HepG2 (cell line): ENCODE measurements at regions not wholly inside any gene's neighbourhood (a gene's known extent, or its start where the extent isn't known, plus 50 kb on each side); places are given as distances from the start of the nearest gene placed in this dataset.

ENCODE experiments used
- ATAC-seq: fragments of 200-7000 bp; cut with Tn5 transposase; 3 replicates; pipeline ENCODE4 v1.9.1; 2020; ENCODE audit warnings: mild to moderate bottlenecking, moderate library complexity
- BruUV-seq: library from RNA; stranded (reverse); fragments of 400-500 nt; replicated peaks from 2 replicates; lab custom pipeline; 2021; lab: Mats Ljungman, UMichigan
- CTCF ChIA-PET: fragments of 300-600 bp; formaldehyde crosslinking; extraction: SDS; loops from one replicate; lab custom pipeline; 2021; ENCODE audit warnings: low total read pairs, inconsistent platforms, low intra/inter-chr PET ratio; lab: Yijun Ruan, JAX
- POLR2A ChIA-PET: fragments of 350-600 bp; sonication (Branson Sonifier 250); formaldehyde crosslinking; loops from one replicate; lab custom pipeline; 2020; ENCODE audit warnings: antibody characterized with exemption, inconsistent platforms; lab: Yijun Ruan, JAX
- DNase-seq: peaks from one replicate; pipeline ENCODE4 v3.0.0-alpha.2; 2015; ENCODE audit warnings: low spot score
- FAIRE-seq: peaks from 3 replicates; lab custom pipeline; 2011; peaks lifted over from hg19 to GRCh38; lab: Jason Lieb, UNC
- H2AFZ ChIP-seq: one replicate; pipeline ENCODE4 v1.6.1; 2011; ENCODE audit warnings: low read length, inconsistent platforms
- H3K27ac ChIP-seq: fragments of 300-600 bp; 3 replicates; pipeline ENCODE4 v1.8.0; 2011; ENCODE audit warnings: mixed run types, mild to moderate bottlenecking, mixed read lengths, low read length, inconsistent platforms; ENCODE audit not compliant: insufficient read depth; ENCODE audit errors: extremely low read length
- H3K27me3 ChIP-seq, 2 experiments: fragments of 200-600 bp in 1 of 2; 2 replicates in 1 of 2; 3 replicates in 1 of 2; pipeline versions ENCODE4 v1.6.0 to v1.8.0; 2011; ENCODE audit warnings: low read length in 2 of 2, mild to moderate bottlenecking in 2 of 2, moderate library complexity in 2 of 2, inconsistent platforms in 1 of 2; ENCODE audit not compliant: insufficient read depth in 2 of 2, control insufficient read depth in 1 of 2
- H3K36me3 ChIP-seq, 2 experiments: fragments of 200-600 bp in 1 of 2; replicated peaks in 1 of 2; 2 replicates in 1 of 2; 3 replicates in 1 of 2; pipeline versions ENCODE4 v1.5.1 to v1.8.0; 2011; ENCODE audit warnings: low read length in 2 of 2, inconsistent platforms in 1 of 2; ENCODE audit not compliant: insufficient read depth in 2 of 2, control insufficient read depth in 1 of 2
- H3K4me1 ChIP-seq: 2 replicates; pipeline ENCODE4 v1.5.1; 2012; ENCODE audit warnings: low read length, inconsistent platforms; ENCODE audit not compliant: insufficient read depth
- H3K4me2 ChIP-seq: 2 replicates; pipeline ENCODE4 v1.6.0; 2011; ENCODE audit warnings: low read depth, low read length, inconsistent platforms
- H3K4me3 ChIP-seq, 3 experiments: fragments of 200-600 bp in 1 of 3; sonication (generic), shearing (Covaris generic) in 1 of 3; replicated peaks in 1 of 3; 2 replicates each; pipeline ENCODE4 v1.5.1; 2011 to 2016; ENCODE audit warnings: low read length in 3 of 3, inconsistent platforms in 2 of 3, low read depth in 2 of 3, mild to moderate bottlenecking in 2 of 3, control low read depth in 1 of 3, mixed read lengths in 1 of 3; ENCODE audit not compliant: insufficient read depth in 1 of 3
- H3K79me2 ChIP-seq: one replicate; pipeline ENCODE4 v1.6.1; 2011; ENCODE audit warnings: low read length, inconsistent platforms; ENCODE audit not compliant: insufficient read depth
- H3K9ac ChIP-seq: 2 replicates; pipeline ENCODE4 v1.6.0; 2011; ENCODE audit warnings: mild to moderate bottlenecking, low read depth, low read length, inconsistent platforms; ENCODE audit not compliant: insufficient read depth
- H3K9me3 ChIP-seq: 2 replicates; pipeline ENCODE4 v1.5.1; 2012; ENCODE audit warnings: mild to moderate bottlenecking, low read length
- H4K20me1 ChIP-seq: 2 replicates; pipeline ENCODE4 v1.6.0; 2011; ENCODE audit warnings: inconsistent platforms, mild to moderate bottlenecking, low read length, moderate library complexity; ENCODE audit not compliant: insufficient read depth
- BCL3 ChIP-seq: sonication (generic); formaldehyde crosslinking; IDR thresholded peaks from 2 replicates; pipeline ENCODE4 v1.5.1; 2020; ENCODE audit warnings: mild to moderate bottlenecking, missing genetic modification reagents, moderate library complexity
- CENPT ChIP-seq: sonication (generic); formaldehyde crosslinking; IDR thresholded peaks from 2 replicates; pipeline ENCODE4 v1.8.0; 2022; ENCODE audit warnings: low read depth, mild to moderate bottlenecking, moderate library complexity, missing genetic modification reagents
- EHMT2 ChIP-seq: fragments of 200-600 bp; sonication (generic); IDR thresholded peaks from 2 replicates; pipeline ENCODE4 v1.7.0; 2017; ENCODE audit warnings: antibody characterized with exemption, low read depth, low read length, borderline replicate concordance
- FLYWCH1 ChIP-seq: sonication (generic); formaldehyde crosslinking; IDR thresholded peaks from 2 replicates; pipeline ENCODE4 v1.8.1; 2023; ENCODE audit warnings: mild to moderate bottlenecking, missing genetic modification reagents
- SRY ChIP-seq: sonication (generic); formaldehyde crosslinking; IDR thresholded peaks from 2 replicates; pipeline ENCODE4 v1.8.0; 2022; ENCODE audit warnings: mild to moderate bottlenecking, missing genetic modification reagents
- ZBTB21 ChIP-seq: sonication (generic); formaldehyde crosslinking; IDR thresholded peaks from 2 replicates; pipeline ENCODE4 v1.4.0; 2020; ENCODE audit warnings: missing genetic modification reagents
- ZFP36 ChIP-seq: fragments of 150-350 bp; IDR thresholded peaks from 2 replicates; pipeline ENCODE4 v1.6.1; 2018; ENCODE audit warnings: borderline replicate concordance, low read length, low read depth; ENCODE audit not compliant: partially characterized antibody
- ZFP36L2 ChIP-seq: sonication (generic); formaldehyde crosslinking; IDR thresholded peaks from 2 replicates; pipeline ENCODE4 v1.4.0; 2020; ENCODE audit warnings: missing genetic modification reagents
- ZFP37 ChIP-seq: sonication (generic); formaldehyde crosslinking; IDR thresholded peaks from 2 replicates; pipeline ENCODE4 v1.4.0; 2020; ENCODE audit warnings: missing genetic modification reagents, borderline replicate concordance
- ZNF230 ChIP-seq: sonication (generic); formaldehyde crosslinking; IDR thresholded peaks from 2 replicates; pipeline ENCODE4 v1.4.0; 2020; ENCODE audit warnings: mild to moderate bottlenecking, missing genetic modification reagents
- ZNF343 ChIP-seq: sonication (generic); formaldehyde crosslinking; IDR thresholded peaks from 2 replicates; pipeline ENCODE4 v1.4.0; 2020; ENCODE audit warnings: mild to moderate bottlenecking, missing genetic modification reagents
- ZNF615 ChIP-seq: sonication (generic); formaldehyde crosslinking; IDR thresholded peaks from 2 replicates; pipeline ENCODE4 v1.5.0; 2020; ENCODE audit warnings: mild to moderate bottlenecking, missing genetic modification reagents, borderline replicate concordance
- ZNF639 ChIP-seq: conservative IDR thresholded peaks from 2 replicates; pipeline ENCODE4 v1.6.1; 2018; ENCODE audit warnings: missing genetic modification reagents
- WGBS: methylation state at CpG from one replicate; pipeline ENCODE4 v1.1.6; 2017; ENCODE audit warnings: low lambda C conversion rate; 5-methylcytosine and 5-hydroxymethylcytosine counted together
- in situ Hi-C: cut with HindIII; loops from 2 replicates; pipeline ENCODE4 v1.10.0; 2017; ENCODE audit warnings: low pct_unique_long_range_greater_than_20kb; ENCODE audit not compliant: extremely low pct_ligation_motif_present
- intact Hi-C: fragments of 100-400 bp; cut with micrococcal nuclease; formaldehyde crosslinking; loops from one replicate; pipeline ENCODE4 v1.10.0; 2022; ENCODE audit not compliant: unreplicated experiment
- TF ChIP-seq, protein P1 (sequence below): sonication (generic); formaldehyde crosslinking; IDR thresholded peaks from 2 replicates; pipeline ENCODE4 v1.9.0; 2022; ENCODE audit warnings: low read depth, missing genetic modification reagents

GRCh38 chr4:156036496-156036895 lies 82.8 kb upstream of the CTSO start:
- CTCF ChIA-PET, result no interaction called here
- in situ Hi-C loops (no loop called here), intact Hi-C loops (no loop called here)
- Histone ChIP-seq H3K9me3 (no peaks in the 10 kb centered on the region), H3K79me2 (no peaks in the 10 kb centered on the region), H3K27ac (no peak overlapping the region), H2AFZ (no peak overlapping the region), H3K27me3 (no peaks in the 10 kb centered on the region), H3K4me2 (no peak overlapping the region), H3K4me3 (no peak overlapping the region), H3K9ac (no peak overlapping the region), H3K4me1 (no peaks in the 10 kb centered on the region), H4K20me1 (no peaks in the 10 kb centered on the region), H3K36me3 (no peaks in the 10 kb centered on the region)
- 0% methylated on average over 1 of the region's 1 CpG for WGBS
- no peak for TF ChIP-seq ZBTB21 (CRISPR knock-in tag)
- no peak for TF ChIP-seq ZNF615 (CRISPR knock-in tag)
- no peak for TF ChIP-seq ZFP37
- no peak for TF ChIP-seq BCL3
- no peak for TF ChIP-seq ZNF230 (CRISPR knock-in tag)
- TF ChIP-seq EHMT2, result no peak
- no peak for TF ChIP-seq CENPT
- TF ChIP-seq ZFP36L2, result no peak
- no peak for TF ChIP-seq ZFP36
- no peak for TF ChIP-seq ZNF639
- TF ChIP-seq, protein P1, sequence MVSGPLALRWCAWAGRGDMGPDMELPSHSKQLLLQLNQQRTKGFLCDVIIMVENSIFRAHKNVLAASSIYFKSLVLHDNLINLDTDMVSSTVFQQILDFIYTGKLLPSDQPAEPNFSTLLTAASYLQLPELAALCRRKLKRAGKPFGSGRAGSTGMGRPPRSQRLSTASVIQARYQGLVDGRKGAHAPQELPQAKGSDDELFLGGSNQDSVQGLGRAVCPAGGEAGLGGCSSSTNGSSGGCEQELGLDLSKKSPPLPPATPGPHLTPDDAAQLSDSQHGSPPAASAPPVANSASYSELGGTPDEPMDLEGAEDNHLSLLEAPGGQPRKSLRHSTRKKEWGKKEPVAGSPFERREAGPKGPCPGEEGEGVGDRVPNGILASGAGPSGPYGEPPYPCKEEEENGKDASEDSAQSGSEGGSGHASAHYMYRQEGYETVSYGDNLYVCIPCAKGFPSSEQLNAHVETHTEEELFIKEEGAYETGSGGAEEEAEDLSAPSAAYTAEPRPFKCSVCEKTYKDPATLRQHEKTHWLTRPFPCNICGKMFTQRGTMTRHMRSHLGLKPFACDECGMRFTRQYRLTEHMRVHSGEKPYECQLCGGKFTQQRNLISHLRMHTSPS (CRISPR knock-in tag), result no peak
- no peak for TF ChIP-seq ZNF343 (CRISPR knock-in tag)
- no peak for TF ChIP-seq SRY (CRISPR knock-in tag)
- no peak for TF ChIP-seq FLYWCH1 (CRISPR knock-in tag)
- DNase-seq, result no peak
- ATAC-seq, result no peak
- FAIRE-seq, result no peak
- POLR2A ChIA-PET, result no interaction called here
- no TSS peak for BruUV-seq
